ENCODE measurements at regions not wholly inside any gene's neighbourhood (a gene's known extent, or its start where the extent isn't known, plus 50 kb on each side); places are given as distances from the start of the nearest gene placed in this dataset.

GRCh38 chr4:16438986-16439385 lies 212.7 kb upstream of the TAPT1 start:
- no peak for TF ChIP-seq CTCF (conservative IDR thresholded peaks at IDR 0.05)
- no peak for TF ChIP-seq EZH2 (IDR thresholded peaks at IDR 0.05; ENCODE audit: low read depth)

All from PC-9 (cell line).